ENCODE measurements at regions not wholly inside any gene's neighbourhood (a gene's known extent, or its start where the extent isn't known, plus 50 kb on each side); places are given as distances from the start of the nearest gene placed in this dataset.

- intact Hi-C loops (cut with DNase I): no loop called here
- no peak overlapping the region for H3K4me3 ChIP-seq
- TF ChIP-seq POLR2A (IDR thresholded peaks at IDR 0.05): no peak
- TF ChIP-seq POLR2AphosphoS5 (IDR thresholded peaks at IDR 0.05; ENCODE audit: insufficient read depth in 1 of 2, low read depth in 1 of 2): no peak
- TF ChIP-seq CTCF (IDR thresholded peaks at IDR 0.05): no peak
- H3K4me1 ChIP-seq: peaks cover 7% of the 10 kb centered on the region
- no peaks in the 10 kb centered on the region for H3K27me3 ChIP-seq
- H3K27ac ChIP-seq: no peak overlapping the region
- DNase-seq (ENCODE audit: extremely low spot score in 2 of 2): no peak
- H3K36me3 ChIP-seq: no peaks in the 10 kb centered on the region
- H3K9me3 ChIP-seq: no peaks in the 10 kb centered on the region
Observed at GRCh38 chr7:131952365-131952764, 395.9 kb upstream of the PODXL start.

- intact Hi-C loops (cut with DNase I): no loop called here
- H3K4me1 ChIP-seq: peaks cover 7% of the 10 kb centered on the region
- no peaks in the 10 kb centered on the region for H3K36me3 ChIP-seq
- no peaks in the 10 kb centered on the region for H3K27me3 ChIP-seq
- no peak overlapping the region for H3K27ac ChIP-seq
- no peak for TF ChIP-seq POLR2AphosphoS5 (IDR thresholded peaks at IDR 0.05; ENCODE audit: insufficient read depth in 1 of 2, low read depth in 1 of 2)
- no peak for TF ChIP-seq CTCF (IDR thresholded peaks at IDR 0.05)
- TF ChIP-seq POLR2A (IDR thresholded peaks at IDR 0.05): no peak
- H3K9me3 ChIP-seq: no peaks in the 10 kb centered on the region
- no peak overlapping the region for H3K4me3 ChIP-seq
- DNase-seq (ENCODE audit: extremely low spot score in 2 of 2): no peak
Observed at GRCh38 chr7:131950758-131951157, 394.3 kb upstream of the PODXL start.

- Histone ChIP-seq H3K27me3 (no peaks in the 10 kb centered on the region), H3K4me1 (peaks cover 7% of the 10 kb centered on the region), H3K36me3 (no peaks in the 10 kb centered on the region), H3K9me3 (no peaks in the 10 kb centered on the region), H3K27ac (no peak overlapping the region), H3K4me3 (no peak overlapping the region)
- intact Hi-C loops (cut with DNase I): loop anchor here (10.0 kb wide), 1 partner anchor 635 kb away; no protein-coding TSS in a partner anchor
- TF ChIP-seq POLR2A (IDR thresholded peaks at IDR 0.05) (no peak), CTCF (IDR thresholded peaks at IDR 0.05) (no peak), POLR2AphosphoS5 (IDR thresholded peaks at IDR 0.05; ENCODE audit: insufficient read depth in 1 of 2, low read depth in 1 of 2) (no peak)
- DNase-seq (ENCODE audit: extremely low spot score in 2 of 2): peak in 1 of 2 donors; percentile 14
Observed at GRCh38 chr7:131949659-131950058, 393.2 kb upstream of the PODXL start.

- intact Hi-C loops (cut with DNase I): loop anchor here (10.0 kb wide), 1 partner anchor 636 kb away; no protein-coding TSS in a partner anchor
- Histone ChIP-seq H3K36me3 (no peaks in the 10 kb centered on the region), H3K27me3 (no peaks in the 10 kb centered on the region), H3K9me3 (no peaks in the 10 kb centered on the region), H3K4me3 (no peak overlapping the region), H3K27ac (no peak overlapping the region), H3K4me1 (peaks cover 7% of the 10 kb centered on the region)
- TF ChIP-seq POLR2AphosphoS5 (IDR thresholded peaks at IDR 0.05; ENCODE audit: insufficient read depth in 1 of 2, low read depth in 1 of 2): no peak
- no peak for TF ChIP-seq POLR2A (IDR thresholded peaks at IDR 0.05)
- TF ChIP-seq CTCF (IDR thresholded peaks at IDR 0.05): no peak
- peak; percentile 25 to 49 for DNase-seq (ENCODE audit: extremely low spot score in 2 of 2)
Observed at GRCh38 chr7:131948434-131949053, 392.1 kb upstream of the PODXL start.

GRCh38 chr7:131947661-131948060 is 391.2 kb upstream of the PODXL start:
- intact Hi-C loops (cut with DNase I): loop anchor here (10.0 kb wide), 1 partner anchor 637 kb away; no protein-coding TSS in a partner anchor
- Histone ChIP-seq H3K27ac (no peak overlapping the region), H3K36me3 (no peaks in the 10 kb centered on the region), H3K4me1 (peaks cover 7% of the 10 kb centered on the region), H3K9me3 (no peaks in the 10 kb centered on the region), H3K27me3 (no peaks in the 10 kb centered on the region), H3K4me3 (no peak overlapping the region)
- DNase-seq (ENCODE audit: extremely low spot score in 2 of 2): peak; percentile 67 to 74
- no peak for TF ChIP-seq POLR2AphosphoS5 (IDR thresholded peaks at IDR 0.05; ENCODE audit: insufficient read depth in 1 of 2, low read depth in 1 of 2)
- TF ChIP-seq CTCF (IDR thresholded peaks at IDR 0.05): no peak
- TF ChIP-seq POLR2A (IDR thresholded peaks at IDR 0.05): no peak

Measured in vagina (tissue), 2 donors.